ENCODE measurements at regions not wholly inside any gene's neighbourhood (a gene's known extent, or its start where the extent isn't known, plus 50 kb on each side); places are given as distances from the start of the nearest gene placed in this dataset.

GRCh38 chr2:217307023-217307422, 447.2 kb upstream of the TNP1 start:
- Mint-ChIP-seq H3K9me3 (ENCODE audit: insufficient read depth) (no peaks in the 10 kb centered on the region), H3K27me3 (peaks cover 65% of the 10 kb centered on the region), H3K4me1 (no peaks in the 10 kb centered on the region), H3K4me3 (no peak overlapping the region), H3K27ac (no peak overlapping the region)
- no peaks in the 10 kb centered on the region for H3K9me3 ChIP-seq (ENCODE audit: control extremely low read depth in 1 of 3, control insufficient read depth in 2 of 3, insufficient read depth in 1 of 3, low read length in 2 of 3)
- no peak overlapping the region for H3K9ac ChIP-seq (ENCODE audit: low read length)
- H4K20me1 ChIP-seq (ENCODE audit: control insufficient read depth, insufficient read depth, low read length, poor library complexity, severe bottlenecking) = no peaks in the 10 kb centered on the region
- ATAC-seq (ENCODE audit: low read depth) = no peak
- no peaks in the 10 kb centered on the region for H3K36me3 ChIP-seq (replicated peaks in 1 of 2; ENCODE audit: control extremely low read depth in 1 of 2, control insufficient read depth in 1 of 2, extremely low read depth in 1 of 2, insufficient read depth in 2 of 2, low read length in 1 of 2)
- ChIA-PET POLR2A (no interaction called here), CTCF (no interaction called here)
- DNase-seq = no peak
- H3K79me2 ChIP-seq (ENCODE audit: control insufficient read depth, insufficient read depth, low read length) = no peaks in the 10 kb centered on the region
- H2AFZ ChIP-seq (ENCODE audit: insufficient read depth, low read depth, low read length, poor library complexity, severe bottlenecking) = no peak overlapping the region
- no peak overlapping the region for H3K27ac ChIP-seq (ENCODE audit: low read length in 2 of 2)
- peaks cover 0 to 43% (median 34%) of the 10 kb centered on the region in 4 experiments for H3K27me3 ChIP-seq (replicated peaks in 1 of 4; ENCODE audit: control extremely low read depth in 1 of 4, control insufficient read depth in 3 of 4, insufficient read depth in 4 of 4, low read length in 3 of 4)
- H3K4me3 ChIP-seq (ENCODE audit: control extremely low read depth in 1 of 5, extremely low read depth in 1 of 5, insufficient read depth in 1 of 5, low read depth in 2 of 5, low read length in 4 of 5) = no peak overlapping the region
- intact Hi-C loops (cut with micrococcal nuclease) = no loop called here
- WGBS (ENCODE audit: insufficient coverage) = 79% methylated on average over 4 of the region's 4 CpGs
- TF ChIP-seq, protein P1, sequence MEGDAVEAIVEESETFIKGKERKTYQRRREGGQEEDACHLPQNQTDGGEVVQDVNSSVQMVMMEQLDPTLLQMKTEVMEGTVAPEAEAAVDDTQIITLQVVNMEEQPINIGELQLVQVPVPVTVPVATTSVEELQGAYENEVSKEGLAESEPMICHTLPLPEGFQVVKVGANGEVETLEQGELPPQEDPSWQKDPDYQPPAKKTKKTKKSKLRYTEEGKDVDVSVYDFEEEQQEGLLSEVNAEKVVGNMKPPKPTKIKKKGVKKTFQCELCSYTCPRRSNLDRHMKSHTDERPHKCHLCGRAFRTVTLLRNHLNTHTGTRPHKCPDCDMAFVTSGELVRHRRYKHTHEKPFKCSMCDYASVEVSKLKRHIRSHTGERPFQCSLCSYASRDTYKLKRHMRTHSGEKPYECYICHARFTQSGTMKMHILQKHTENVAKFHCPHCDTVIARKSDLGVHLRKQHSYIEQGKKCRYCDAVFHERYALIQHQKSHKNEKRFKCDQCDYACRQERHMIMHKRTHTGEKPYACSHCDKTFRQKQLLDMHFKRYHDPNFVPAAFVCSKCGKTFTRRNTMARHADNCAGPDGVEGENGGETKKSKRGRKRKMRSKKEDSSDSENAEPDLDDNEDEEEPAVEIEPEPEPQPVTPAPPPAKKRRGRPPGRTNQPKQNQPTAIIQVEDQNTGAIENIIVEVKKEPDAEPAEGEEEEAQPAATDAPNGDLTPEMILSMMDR (IDR thresholded peaks at IDR 0.05) = no peak
- no peak for TF ChIP-seq EZH2 (IDR thresholded peaks at IDR 0.05; ENCODE audit: borderline replicate concordance, insufficient read depth, low read depth, low read length, poor library complexity, severe bottlenecking)
- H3K4me1 ChIP-seq (ENCODE audit: control insufficient read depth in 2 of 2, insufficient read depth in 2 of 2, low read length in 2 of 2) = no peaks in the 10 kb centered on the region
- H3K4me2 ChIP-seq (replicated peaks; ENCODE audit: low read depth, low read length, poor library complexity, severe bottlenecking) = no peak overlapping the region

- Histone ChIP-seq H3K9ac (ENCODE audit: low read length) (no peak overlapping the region), H3K4me2 (replicated peaks; ENCODE audit: low read depth, low read length, poor library complexity, severe bottlenecking) (no peak overlapping the region), H3K27ac (ENCODE audit: low read length in 2 of 2) (no peak overlapping the region), H3K36me3 (replicated peaks in 1 of 2; ENCODE audit: control extremely low read depth in 1 of 2, control insufficient read depth in 1 of 2, extremely low read depth in 1 of 2, insufficient read depth in 2 of 2, low read length in 1 of 2) (no peaks in the 10 kb centered on the region), H3K9me3 (ENCODE audit: control extremely low read depth in 1 of 3, control insufficient read depth in 2 of 3, insufficient read depth in 1 of 3, low read length in 2 of 3) (peaks cover 0 to 5% (median 0%) of the 10 kb centered on the region in 3 donors), H3K4me1 (ENCODE audit: control insufficient read depth in 2 of 2, insufficient read depth in 2 of 2, low read length in 2 of 2) (no peaks in the 10 kb centered on the region), H3K79me2 (ENCODE audit: control insufficient read depth, insufficient read depth, low read length) (no peaks in the 10 kb centered on the region), H3K27me3 (replicated peaks in 1 of 4; ENCODE audit: control extremely low read depth in 1 of 4, control insufficient read depth in 3 of 4, insufficient read depth in 4 of 4, low read length in 3 of 4) (peaks cover 0 to 49% (median 33%) of the 10 kb centered on the region in 4 experiments), H4K20me1 (ENCODE audit: control insufficient read depth, insufficient read depth, low read length, poor library complexity, severe bottlenecking) (no peaks in the 10 kb centered on the region), H3K4me3 (ENCODE audit: control extremely low read depth in 1 of 5, extremely low read depth in 1 of 5, insufficient read depth in 1 of 5, low read depth in 2 of 5, low read length in 4 of 5) (no peak overlapping the region), H2AFZ (ENCODE audit: insufficient read depth, low read depth, low read length, poor library complexity, severe bottlenecking) (no peak overlapping the region)
- Mint-ChIP-seq H3K4me1 (no peaks in the 10 kb centered on the region), H3K4me3 (no peak overlapping the region), H3K27ac (no peak overlapping the region), H3K27me3 (peaks cover 73% of the 10 kb centered on the region), H3K9me3 (ENCODE audit: insufficient read depth) (no peaks in the 10 kb centered on the region)
- WGBS (ENCODE audit: insufficient coverage) = 70% methylated on average over 3 of the region's 3 CpGs
- intact Hi-C loops (cut with micrococcal nuclease) = no loop called here
- ChIA-PET POLR2A (no interaction called here), CTCF (no interaction called here)
- ATAC-seq (ENCODE audit: low read depth) (no peak), DNase-seq (no peak)
- TF ChIP-seq, protein P1 (IDR thresholded peaks at IDR 0.05) = no peak
- no peak for TF ChIP-seq EZH2 (IDR thresholded peaks at IDR 0.05; ENCODE audit: borderline replicate concordance, insufficient read depth, low read depth, low read length, poor library complexity, severe bottlenecking)
These were observed 446.0 kb upstream of the TNP1 start for GRCh38 chr2:217305882-217306281.
